NB4 (cell line): ENCODE measurements at regions not wholly inside any gene's neighbourhood (a gene's known extent, or its start where the extent isn't known, plus 50 kb on each side); places are given as distances from the start of the nearest gene placed in this dataset.

Source experiments
- POLR2A ChIP-seq: IDR thresholded peaks from 2 replicates; pipeline ENCODE4 v1.6.1; 2011; ENCODE audit warnings: mild to moderate bottlenecking; ENCODE audit not compliant: insufficient read length; ENCODE audit errors: extremely low read depth
- TF ChIP-seq, protein P1 (sequence below): IDR thresholded peaks from one replicate; pipeline ENCODE4 v1.5.1; 2012; ENCODE audit warnings: low read depth, low read length

DNA sequence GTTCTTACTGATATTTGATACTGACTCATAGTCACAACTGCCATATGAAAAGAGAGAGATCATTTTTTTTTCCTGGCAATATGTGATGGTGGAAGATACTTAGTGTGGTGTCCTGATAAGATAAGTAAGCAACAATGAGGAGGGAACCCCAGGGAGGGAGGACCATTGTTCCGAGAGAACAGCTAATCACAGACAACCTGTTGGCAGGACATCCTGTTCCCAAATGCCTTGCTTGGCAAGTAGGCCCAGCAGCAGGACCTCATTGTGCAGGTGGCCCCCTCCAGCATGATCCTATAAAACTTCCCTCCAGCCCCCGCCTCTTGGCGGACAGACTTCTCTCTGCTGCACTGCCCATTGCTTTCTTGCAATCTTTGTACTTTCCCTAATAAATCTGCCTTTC lies 329.4 kb upstream of the CHRM3 start:
- TF ChIP-seq, protein P1, sequence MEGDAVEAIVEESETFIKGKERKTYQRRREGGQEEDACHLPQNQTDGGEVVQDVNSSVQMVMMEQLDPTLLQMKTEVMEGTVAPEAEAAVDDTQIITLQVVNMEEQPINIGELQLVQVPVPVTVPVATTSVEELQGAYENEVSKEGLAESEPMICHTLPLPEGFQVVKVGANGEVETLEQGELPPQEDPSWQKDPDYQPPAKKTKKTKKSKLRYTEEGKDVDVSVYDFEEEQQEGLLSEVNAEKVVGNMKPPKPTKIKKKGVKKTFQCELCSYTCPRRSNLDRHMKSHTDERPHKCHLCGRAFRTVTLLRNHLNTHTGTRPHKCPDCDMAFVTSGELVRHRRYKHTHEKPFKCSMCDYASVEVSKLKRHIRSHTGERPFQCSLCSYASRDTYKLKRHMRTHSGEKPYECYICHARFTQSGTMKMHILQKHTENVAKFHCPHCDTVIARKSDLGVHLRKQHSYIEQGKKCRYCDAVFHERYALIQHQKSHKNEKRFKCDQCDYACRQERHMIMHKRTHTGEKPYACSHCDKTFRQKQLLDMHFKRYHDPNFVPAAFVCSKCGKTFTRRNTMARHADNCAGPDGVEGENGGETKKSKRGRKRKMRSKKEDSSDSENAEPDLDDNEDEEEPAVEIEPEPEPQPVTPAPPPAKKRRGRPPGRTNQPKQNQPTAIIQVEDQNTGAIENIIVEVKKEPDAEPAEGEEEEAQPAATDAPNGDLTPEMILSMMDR, result no peak
- no peak for TF ChIP-seq POLR2A
